Hepatocyte (in vitro differentiated cells): ENCODE measurements at regions not wholly inside any gene's neighbourhood (a gene's known extent, or its start where the extent isn't known, plus 50 kb on each side); places are given as distances from the start of the nearest gene placed in this dataset.

Experiments used
- DNase-seq: peaks from one replicate; pipeline ENCODE4 v3.0.0-alpha.2; 2016; ENCODE audit warnings: low spot score
- H2AFZ ChIP-seq: fragments of 200-600 bp; sonication (generic); 2 replicates; pipeline ENCODE4 v1.6.0; 2016; ENCODE audit warnings: antibody characterized with exemption, mild to moderate bottlenecking
- H3K27ac ChIP-seq: fragments of 200-600 bp; sonication (generic); 2 replicates; pipeline ENCODE4 v1.5.1; 2016; ENCODE audit warnings: mild to moderate bottlenecking
- H3K27me3 ChIP-seq: fragments of 200-600 bp; sonication (generic); 2 replicates; pipeline ENCODE4 v1.6.1; 2016
- H3K36me3 ChIP-seq: fragments of 200-600 bp; sonication (generic); replicated peaks from 2 replicates; pipeline ENCODE4 v1.5.1; 2016; ENCODE audit warnings: low read depth; ENCODE audit not compliant: insufficient read depth
- H3K4me1 ChIP-seq: fragments of 200-600 bp; sonication (generic); 2 replicates; pipeline ENCODE4 v1.5.1; 2016; ENCODE audit warnings: mild to moderate bottlenecking, moderate library complexity; ENCODE audit not compliant: insufficient read depth
- H3K4me2 ChIP-seq: fragments of 200-600 bp; sonication (generic); 2 replicates; pipeline ENCODE4 v1.6.0; 2016
- H3K4me3 ChIP-seq: fragments of 200-600 bp; sonication (generic); 2 replicates; pipeline ENCODE4 v1.5.1; 2016; ENCODE audit warnings: mild to moderate bottlenecking
- H3K79me2 ChIP-seq: fragments of 200-600 bp; sonication (generic); 2 replicates; pipeline ENCODE4 v1.6.0; 2017; ENCODE audit warnings: mild to moderate bottlenecking
- H3K9me2 ChIP-seq: fragments of 200-600 bp; sonication (generic); replicated peaks from 2 replicates; pipeline ENCODE4 v1.6.0; 2017; ENCODE audit warnings: mild to moderate bottlenecking; ENCODE audit not compliant: insufficient read depth
- H3K9me3 ChIP-seq: fragments of 200-600 bp; sonication (generic); 2 replicates; pipeline ENCODE4 v1.5.1; 2016; ENCODE audit warnings: low read depth, mild to moderate bottlenecking
- H4K20me1 ChIP-seq: fragments of 200-600 bp; sonication (generic); 2 replicates; pipeline ENCODE4 v1.6.0; 2016; ENCODE audit warnings: mild to moderate bottlenecking; ENCODE audit not compliant: insufficient read depth, poor library complexity, severe bottlenecking
- CTCF ChIP-seq: fragments of 200-600 bp; sonication (generic); IDR thresholded peaks from 2 replicates; pipeline ENCODE4 v1.5.1; 2016; ENCODE audit warnings: antibody characterized with exemption, mild to moderate bottlenecking; ENCODE audit not compliant: poor library complexity
- EZH2 ChIP-seq: fragments of 200-600 bp; sonication (generic); IDR thresholded peaks from 2 replicates; pipeline ENCODE4 v1.6.1; 2016; ENCODE audit warnings: antibody characterized with exemption, mild to moderate bottlenecking, borderline replicate concordance
- EZH2phosphoT487 ChIP-seq: fragments of 200-600 bp; sonication (generic); IDR thresholded peaks from one replicate; pipeline ENCODE4 v1.6.1; 2018; ENCODE audit warnings: antibody characterized with exemption, mild to moderate bottlenecking, low read depth, moderate library complexity; ENCODE audit not compliant: unreplicated experiment, severe bottlenecking
- WGBS: methylation state at CpG from one replicate; pipeline ENCODE4 v1.1.6; 2016; ENCODE audit warnings: low lambda C conversion rate; ENCODE audit errors: missing lambda C conversion rate; 5-methylcytosine and 5-hydroxymethylcytosine counted together

- TF ChIP-seq CTCF (no peak), EZH2 (no peak), EZH2phosphoT487 (no peak)
- Histone ChIP-seq H3K4me3 (no peak overlapping the region), H3K27ac (no peak overlapping the region), H3K9me2 (no peaks in the 10 kb centered on the region), H3K4me2 (no peak overlapping the region), H2AFZ (no peak overlapping the region), H3K36me3 (no peaks in the 10 kb centered on the region), H4K20me1 (no peaks in the 10 kb centered on the region), H3K79me2 (no peaks in the 10 kb centered on the region), H3K27me3 (no peaks in the 10 kb centered on the region), H3K9me3 (no peaks in the 10 kb centered on the region), H3K4me1 (no peaks in the 10 kb centered on the region)
- 77% methylated on average over 9 of the region's 9 CpGs for WGBS
- DNase-seq, result no peak
Measured at GRCh38 chr6:223136-223535, 69.2 kb upstream of the DUSP22 start.

GRCh38 chr6:223763-224162, 68.5 kb upstream of the DUSP22 start:
- Histone ChIP-seq H3K27me3 (no peaks in the 10 kb centered on the region), H3K9me3 (no peaks in the 10 kb centered on the region), H3K4me3 (no peak overlapping the region), H3K4me2 (no peak overlapping the region), H3K27ac (no peak overlapping the region), H3K9me2 (no peaks in the 10 kb centered on the region), H3K36me3 (no peaks in the 10 kb centered on the region), H3K4me1 (no peaks in the 10 kb centered on the region), H2AFZ (no peak overlapping the region), H3K79me2 (no peaks in the 10 kb centered on the region), H4K20me1 (no peaks in the 10 kb centered on the region)
- WGBS, result 88% methylated on average over 12 of the region's 12 CpGs
- TF ChIP-seq EZH2phosphoT487 (no peak), CTCF (no peak), EZH2 (no peak)
- no peak for DNase-seq

GRCh38 chr6:224350-224749, 67.9 kb upstream of the DUSP22 start:
- Histone ChIP-seq H3K27me3 (no peaks in the 10 kb centered on the region), H3K4me1 (no peaks in the 10 kb centered on the region), H3K4me3 (no peak overlapping the region), H3K4me2 (no peak overlapping the region), H3K9me2 (no peaks in the 10 kb centered on the region), H3K79me2 (no peaks in the 10 kb centered on the region), H4K20me1 (no peaks in the 10 kb centered on the region), H3K27ac (no peak overlapping the region), H2AFZ (no peak overlapping the region), H3K36me3 (no peaks in the 10 kb centered on the region), H3K9me3 (no peaks in the 10 kb centered on the region)
- WGBS, result 94% methylated on average over 13 of the region's 13 CpGs
- DNase-seq, result no peak
- TF ChIP-seq EZH2phosphoT487 (no peak), EZH2 (no peak), CTCF (no peak)
